Activated naive CD8-positive, alpha-beta T cell treated with anti-CD3 and anti-CD28 coated beads for 36 hours (primary cell): ENCODE measurements at regions not wholly inside any gene's neighbourhood (a gene's known extent, or its start where the extent isn't known, plus 50 kb on each side); places are given as distances from the start of the nearest gene placed in this dataset.
"Not testable (repeated sequence)": the region's sequence is repeated elsewhere in the genome, so short reads cannot be mapped to it uniquely, and the experiment has no call there.

Source experiments
- DNase-seq: peaks from one replicate; pipeline ENCODE4 v3.0.0; 2021
- H3K27ac Mint-ChIP-seq: one replicate; pipeline ENCODE4 v1.8.0; 2022; ENCODE audit warnings: mild to moderate bottlenecking, moderate library complexity, mixed read lengths
- H3K27me3 Mint-ChIP-seq: one replicate; pipeline ENCODE4 v1.8.0; 2022; ENCODE audit warnings: mild to moderate bottlenecking, mixed read lengths
- H3K36me3 Mint-ChIP-seq: one replicate; pipeline ENCODE4 v1.8.0; 2021; ENCODE audit warnings: mild to moderate bottlenecking, mixed read lengths
- H3K4me1 Mint-ChIP-seq: one replicate; pipeline ENCODE4 v1.8.0; 2021; ENCODE audit warnings: mixed read lengths
- H3K4me3 Mint-ChIP-seq: one replicate; pipeline ENCODE4 v1.8.0; 2022; ENCODE audit warnings: mild to moderate bottlenecking, moderate library complexity, mixed read lengths
- H3K9me3 Mint-ChIP-seq: one replicate; pipeline ENCODE4 v1.8.0; 2022; ENCODE audit warnings: mixed read lengths

DNA sequence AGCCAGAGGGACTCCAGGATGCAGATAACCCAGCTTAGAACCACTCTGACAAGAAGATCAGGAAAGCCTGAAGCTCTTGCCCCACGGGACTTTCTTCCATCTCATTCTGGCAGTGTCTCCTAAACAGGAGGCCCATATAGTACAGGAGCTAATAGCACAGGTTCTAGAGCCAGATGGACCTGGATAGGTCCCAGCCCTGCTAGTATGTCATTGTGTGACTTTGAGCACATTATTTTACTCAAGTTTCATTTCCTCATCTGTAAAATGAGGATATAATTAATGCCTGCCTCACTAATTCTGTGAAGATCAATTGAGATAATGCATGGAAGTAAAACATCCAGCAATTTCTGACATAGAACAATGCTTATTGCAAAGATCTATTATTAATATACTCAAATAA, 66.5 kb upstream of the GZMB start:
- Mint-ChIP-seq H3K4me3 (no peak overlapping the region), H3K36me3 (no peaks in the 10 kb centered on the region), H3K9me3 (no peaks in the 10 kb centered on the region), H3K27ac (no peak overlapping the region), H3K27me3 (no peaks in the 10 kb centered on the region), H3K4me1 (peaks cover 5% of the 10 kb centered on the region)
- DNase-seq, result no peak

DNA sequence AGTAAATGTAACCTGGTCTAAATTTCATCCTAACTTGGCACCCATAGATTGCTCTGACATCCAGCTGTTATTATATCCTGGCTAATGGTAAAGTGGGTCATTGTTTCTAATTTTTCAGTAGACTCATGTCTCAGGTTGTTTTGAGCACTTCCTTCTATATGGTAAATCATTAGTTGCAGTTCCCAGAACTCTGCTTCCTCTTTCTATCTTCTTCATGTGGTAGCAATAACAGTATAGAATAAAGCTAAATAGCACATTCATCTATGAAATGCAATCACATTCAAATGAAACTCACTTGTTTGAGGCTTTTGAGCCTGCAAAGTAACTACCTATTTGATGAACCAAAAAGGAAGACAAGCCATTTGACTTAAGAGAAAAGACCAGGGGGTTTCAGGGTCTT, 65.1 kb upstream of the GZMB start:
- H3K36me3 Mint-ChIP-seq, result no peaks in the 10 kb centered on the region
- peaks cover 5% of the 10 kb centered on the region for H3K4me1 Mint-ChIP-seq
- DNase-seq, result no peak
- H3K4me3 Mint-ChIP-seq, result no peak overlapping the region
- no peaks in the 10 kb centered on the region for H3K9me3 Mint-ChIP-seq
- H3K27ac Mint-ChIP-seq, result no peak overlapping the region
- H3K27me3 Mint-ChIP-seq, result no peaks in the 10 kb centered on the region

DNA sequence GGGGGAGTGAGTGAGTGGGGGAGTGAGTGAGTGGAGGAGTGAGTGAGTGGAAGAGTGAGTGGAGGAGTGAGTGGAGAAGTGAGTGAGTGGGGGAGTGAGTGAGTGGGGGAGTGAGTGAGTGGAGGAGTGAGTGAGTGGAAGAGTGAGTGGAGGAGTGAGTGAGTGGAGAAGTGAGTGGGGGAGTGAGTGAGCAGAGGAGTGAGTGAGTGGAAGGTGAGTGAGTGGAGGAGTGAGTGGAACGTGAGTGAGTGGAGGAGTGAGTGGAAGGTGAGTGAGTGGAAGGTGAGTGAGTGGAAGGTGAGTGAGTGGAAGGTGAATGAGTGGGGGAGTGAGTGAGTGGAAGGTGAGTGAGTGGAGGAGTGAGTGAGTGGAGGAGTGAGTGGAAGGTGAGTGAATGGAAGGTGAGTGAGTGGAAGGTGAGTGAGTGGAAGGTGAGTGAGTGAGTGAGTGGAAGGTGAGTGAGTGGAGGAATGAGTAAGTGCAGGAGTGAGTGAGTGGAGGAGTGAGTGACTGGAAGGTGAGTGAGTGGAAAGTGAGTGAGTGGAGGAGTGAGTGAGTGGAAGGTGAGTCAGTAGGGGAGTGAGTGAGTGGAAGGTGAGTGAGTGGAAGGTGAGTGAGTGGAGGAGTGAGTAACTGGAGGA, 62.4 kb upstream of the GZMB start:
- not testable (repeated sequence) for H3K4me3 Mint-ChIP-seq, H3K36me3 Mint-ChIP-seq, H3K9me3 Mint-ChIP-seq, H3K27me3 Mint-ChIP-seq, H3K27ac Mint-ChIP-seq, DNase-seq
- H3K4me1 Mint-ChIP-seq, result peaks cover 25% of the 10 kb centered on the region

DNA sequence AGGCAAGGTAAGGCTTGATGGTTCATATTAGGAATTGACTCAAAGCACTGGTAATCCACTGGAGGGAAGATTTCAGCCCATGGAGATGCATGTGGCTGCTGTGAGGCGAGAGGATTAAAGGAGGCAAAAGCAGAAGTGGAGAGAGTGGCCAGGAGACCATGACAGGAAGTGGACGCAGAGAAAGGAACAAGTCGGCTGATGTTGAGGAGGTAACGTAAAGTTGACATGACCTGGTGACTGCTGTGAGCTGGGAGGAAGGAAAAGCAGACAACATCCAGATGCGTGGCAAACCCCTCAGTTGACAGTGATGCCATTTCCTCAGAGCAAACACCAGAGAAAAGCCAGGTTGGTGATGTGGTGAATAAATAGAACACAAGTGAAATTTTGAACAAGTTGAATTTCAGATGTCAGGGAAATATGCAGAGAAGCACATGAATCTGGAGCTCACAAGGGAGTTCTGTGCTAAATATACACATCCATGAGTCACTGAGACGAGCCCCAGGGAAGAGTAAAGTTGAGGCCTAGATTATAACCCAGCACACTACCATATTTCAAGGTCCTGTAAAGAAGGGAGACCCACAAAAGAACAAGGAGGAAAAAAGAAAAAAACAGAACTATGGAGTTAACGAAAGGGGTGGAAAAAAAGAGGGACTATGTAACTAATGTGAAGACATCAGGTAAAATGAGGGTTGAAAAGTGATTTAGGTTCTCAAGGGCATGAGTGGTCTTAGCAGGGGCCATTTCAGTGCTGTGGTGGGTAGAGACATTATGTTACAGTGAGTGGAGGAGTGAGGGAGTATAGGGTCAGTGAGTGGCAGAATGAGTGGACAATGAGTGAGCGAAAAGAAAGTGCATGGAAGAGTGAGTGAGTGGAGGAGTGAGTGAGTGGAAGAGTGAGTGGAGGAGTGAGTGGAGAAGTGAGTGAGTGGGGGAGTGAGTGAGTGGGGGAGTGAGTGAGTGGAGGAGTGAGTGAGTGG, 61.6 kb upstream of the GZMB start:
- H3K4me3 Mint-ChIP-seq, result no peak overlapping the region
- no peaks in the 10 kb centered on the region for H3K9me3 Mint-ChIP-seq
- H3K27me3 Mint-ChIP-seq, result no peaks in the 10 kb centered on the region
- no peak for DNase-seq
- H3K4me1 Mint-ChIP-seq, result peaks cover 30% of the 10 kb centered on the region
- no peaks in the 10 kb centered on the region for H3K36me3 Mint-ChIP-seq
- no peak overlapping the region for H3K27ac Mint-ChIP-seq

DNA sequence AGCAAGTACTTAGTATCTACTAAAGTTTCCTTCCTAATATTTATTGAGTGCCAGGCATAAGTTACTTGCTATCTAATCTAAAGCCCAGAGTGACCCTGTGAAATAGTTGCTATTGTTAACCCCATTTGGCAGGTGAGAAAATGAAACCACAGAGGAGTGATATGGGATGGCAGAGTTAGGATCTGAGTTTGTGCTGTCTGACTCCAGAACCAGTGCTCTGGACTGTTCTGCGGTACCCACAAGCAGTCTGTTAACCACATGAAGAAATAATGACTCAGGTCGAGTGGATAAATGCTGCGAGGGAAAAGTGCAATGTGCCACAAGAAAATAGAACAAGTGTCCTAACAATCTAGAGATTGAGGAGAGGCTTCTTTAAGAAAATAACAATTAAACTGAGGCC, 60.7 kb upstream of the GZMB start:
- Mint-ChIP-seq H3K9me3 (no peaks in the 10 kb centered on the region), H3K27me3 (no peaks in the 10 kb centered on the region), H3K27ac (no peak overlapping the region), H3K4me1 (peaks cover 36% of the 10 kb centered on the region), H3K36me3 (no peaks in the 10 kb centered on the region), H3K4me3 (no peak overlapping the region)
- no peak for DNase-seq

DNA sequence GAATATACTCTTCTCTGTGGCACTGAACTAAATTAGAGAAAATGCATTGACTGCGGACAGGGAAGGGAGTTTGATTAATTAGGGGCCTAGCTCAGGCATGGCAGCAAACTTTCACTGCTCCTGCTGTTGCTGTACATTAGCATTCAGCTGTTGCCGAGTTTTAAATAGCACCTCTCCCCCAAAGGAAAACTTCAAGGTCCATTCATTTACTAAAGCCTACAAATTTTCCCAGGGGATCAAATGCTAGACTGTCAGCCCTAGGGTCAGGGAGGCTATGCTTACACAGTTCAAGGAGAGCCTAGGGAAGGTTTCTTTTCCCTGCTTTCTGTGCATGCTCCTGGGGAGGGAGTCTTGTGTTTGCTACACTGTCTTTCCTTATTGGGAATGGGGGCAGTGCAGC, 60.0 kb upstream of the GZMB start:
- H3K4me1 Mint-ChIP-seq, result peaks cover 34% of the 10 kb centered on the region
- DNase-seq, result no peak
- no peak overlapping the region for H3K27ac Mint-ChIP-seq
- no peaks in the 10 kb centered on the region for H3K9me3 Mint-ChIP-seq
- H3K4me3 Mint-ChIP-seq, result no peak overlapping the region
- H3K36me3 Mint-ChIP-seq, result no peaks in the 10 kb centered on the region
- peaks cover under 1% of the 10 kb centered on the region for H3K27me3 Mint-ChIP-seq

DNA sequence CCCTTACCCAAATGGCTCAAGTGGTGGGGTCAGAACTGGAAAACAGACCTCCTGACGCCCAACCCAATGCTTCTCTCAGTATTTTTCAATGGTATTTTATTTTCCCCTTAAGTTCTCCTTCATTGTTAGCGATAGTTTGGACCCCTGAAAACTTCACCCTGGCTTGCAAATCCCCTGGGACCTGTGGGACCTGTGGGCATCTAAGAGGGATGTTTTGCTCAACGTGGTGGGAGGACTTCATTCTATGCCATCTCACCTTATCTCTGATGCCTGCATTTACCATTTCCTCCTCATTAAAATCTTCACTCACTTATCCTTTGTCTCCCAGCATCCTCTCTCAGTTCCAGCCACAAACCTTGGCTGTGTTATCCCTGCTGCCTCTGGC, 59.4 kb upstream of the GZMB start:
- no peak for DNase-seq
- no peaks in the 10 kb centered on the region for H3K9me3 Mint-ChIP-seq
- H3K27ac Mint-ChIP-seq, result peak overlapping the region; percentile 82

DNA sequence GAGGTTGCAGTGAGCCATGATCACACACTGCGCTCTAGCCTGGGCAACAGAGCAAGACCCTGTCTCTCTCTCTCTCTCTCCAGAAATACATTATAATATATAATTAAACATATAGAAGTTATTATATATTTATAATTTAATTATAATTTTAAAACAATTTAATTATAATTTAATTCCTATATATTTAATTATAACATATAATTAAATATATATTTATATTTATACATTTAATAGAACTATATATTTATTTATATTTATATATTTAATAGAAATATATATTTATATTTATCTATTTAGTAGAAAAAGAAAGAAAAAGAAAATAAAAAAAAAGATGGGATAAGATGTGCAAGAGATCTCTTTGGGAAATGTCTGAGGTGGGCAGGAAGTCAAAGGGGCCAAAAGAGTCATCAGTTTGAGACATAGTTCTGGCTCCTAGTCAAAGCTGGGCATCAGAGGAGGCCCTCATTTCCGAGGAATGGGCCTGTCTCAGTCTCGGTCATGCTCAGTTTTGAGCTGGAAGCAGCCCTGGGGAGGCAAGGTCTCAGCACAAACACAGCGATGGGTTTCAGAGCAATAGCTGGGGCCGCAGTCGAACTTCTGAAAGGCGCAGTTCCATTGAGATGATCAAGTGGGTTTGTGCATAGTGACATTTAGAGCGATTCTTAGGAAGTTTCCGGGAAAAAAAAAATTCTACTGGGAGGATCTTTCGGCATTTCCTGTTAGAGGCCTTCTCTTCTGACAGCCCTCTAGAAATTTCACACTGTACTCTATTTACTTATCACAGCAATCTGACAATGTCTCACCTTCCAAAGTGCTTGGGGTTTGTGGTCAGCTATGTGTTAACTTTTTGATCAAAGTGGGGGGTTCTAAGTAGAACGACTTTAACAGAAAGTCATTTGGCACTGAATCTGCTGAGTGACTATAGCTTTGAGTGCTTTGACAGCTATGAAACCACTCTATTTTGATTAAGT, 58.7 kb upstream of the GZMB start:
- Mint-ChIP-seq H3K36me3 (no peaks in the 10 kb centered on the region), H3K4me1 (peaks cover 35% of the 10 kb centered on the region), H3K4me3 (peak overlapping the region; percentile 38), H3K9me3 (no peaks in the 10 kb centered on the region), H3K27ac (peak overlapping the region; percentile 82), H3K27me3 (peaks cover 9% of the 10 kb centered on the region)
- peak; percentile 35 for DNase-seq

More for the DNA sequence above, 59.4 kb upstream of the GZMB start:
- Mint-ChIP-seq H3K4me3 (peak overlapping the region; percentile 1), H3K27me3 (peaks cover 7% of the 10 kb centered on the region), H3K36me3 (no peaks in the 10 kb centered on the region), H3K4me1 (peaks cover 33% of the 10 kb centered on the region)

DNA sequence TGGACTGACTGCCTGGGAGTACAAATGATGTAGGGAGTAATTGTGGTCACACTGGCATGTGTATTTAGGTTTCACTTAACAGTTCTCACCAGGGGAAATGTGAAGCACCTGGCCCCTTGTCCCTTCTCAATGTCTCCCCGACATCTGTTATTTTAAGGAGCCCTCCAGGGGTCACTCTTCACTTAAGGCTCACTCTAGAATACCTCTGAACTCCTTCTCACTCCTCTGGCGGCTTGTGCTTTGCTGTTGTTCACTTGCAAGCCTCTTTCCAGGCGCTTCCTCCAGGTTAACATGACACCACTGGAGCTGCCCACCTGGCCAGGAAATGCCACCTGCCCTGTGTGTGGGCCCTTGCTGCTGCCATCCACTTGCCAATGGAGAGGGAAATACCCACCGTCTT, 56.5 kb upstream of the GZMB start:
- no peaks in the 10 kb centered on the region for H3K36me3 Mint-ChIP-seq
- no peak for DNase-seq
- peaks cover 14% of the 10 kb centered on the region for H3K27me3 Mint-ChIP-seq
- no peak overlapping the region for H3K4me3 Mint-ChIP-seq
- H3K27ac Mint-ChIP-seq, result no peak overlapping the region
- peaks cover 38% of the 10 kb centered on the region for H3K4me1 Mint-ChIP-seq
- H3K9me3 Mint-ChIP-seq, result no peaks in the 10 kb centered on the region

DNA sequence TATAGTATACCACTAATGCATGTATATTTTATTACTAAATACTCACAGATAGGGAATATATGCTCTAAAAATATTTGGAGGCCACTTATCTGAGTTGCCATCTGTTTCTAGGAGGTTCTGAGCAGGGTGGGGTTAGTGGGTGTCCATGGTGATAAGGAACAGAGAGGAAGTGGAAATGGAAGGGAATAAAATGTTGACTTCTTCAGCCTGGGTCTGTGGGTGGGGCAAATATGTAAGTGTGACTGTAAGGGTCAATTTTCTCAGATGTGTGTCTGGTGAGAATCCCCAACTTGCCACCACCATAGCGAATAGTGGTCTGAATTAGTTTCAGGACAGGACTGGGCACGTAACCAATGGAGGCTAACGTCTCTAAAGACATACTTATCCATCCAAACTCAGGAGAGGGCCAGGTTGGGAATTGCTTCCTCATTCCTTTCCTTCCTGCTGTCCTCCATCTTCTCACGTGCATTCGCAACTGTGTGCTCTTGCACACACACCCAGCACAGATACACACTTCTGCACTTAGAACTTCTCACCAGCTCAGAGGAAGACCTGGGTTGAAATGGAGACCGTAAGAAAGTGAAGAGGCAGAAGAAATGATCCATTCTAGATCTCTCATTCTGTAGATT, 54.2 kb upstream of the GZMB start:
- Mint-ChIP-seq H3K4me3 (no peak overlapping the region), H3K36me3 (no peaks in the 10 kb centered on the region)
- no peak for DNase-seq

More for the DNA sequence above, 54.2 kb upstream of the GZMB start:
- H3K27me3 Mint-ChIP-seq, result peaks cover 14% of the 10 kb centered on the region
- no peak overlapping the region for H3K27ac Mint-ChIP-seq
- peaks cover 36% of the 10 kb centered on the region for H3K4me1 Mint-ChIP-seq
- no peaks in the 10 kb centered on the region for H3K9me3 Mint-ChIP-seq
